ENCODE measurements at regions not wholly inside any gene's neighbourhood (a gene's known extent, or its start where the extent isn't known, plus 50 kb on each side); places are given as distances from the start of the nearest gene placed in this dataset.

- Histone ChIP-seq H3K27ac (no peak overlapping the region), H3K27me3 (no peaks in the 10 kb centered on the region), H3K9me3 (no peaks in the 10 kb centered on the region), H3K4me3 (no peak overlapping the region), H3K4me1 (no peaks in the 10 kb centered on the region), H3K36me3 (no peaks in the 10 kb centered on the region)
- TF ChIP-seq CTCF (IDR thresholded peaks at IDR 0.05) = no peak
- TF ChIP-seq POLR2A (IDR thresholded peaks at IDR 0.05) = no peak
- intact Hi-C loops (cut with DNase I; ENCODE audit: low total_unique reads) = no loop called here
- DNase-seq = no peak
Observed at GRCh38 chr16:5465714-5466113, 368.1 kb upstream of the EEF2KMT start.

DNA sequence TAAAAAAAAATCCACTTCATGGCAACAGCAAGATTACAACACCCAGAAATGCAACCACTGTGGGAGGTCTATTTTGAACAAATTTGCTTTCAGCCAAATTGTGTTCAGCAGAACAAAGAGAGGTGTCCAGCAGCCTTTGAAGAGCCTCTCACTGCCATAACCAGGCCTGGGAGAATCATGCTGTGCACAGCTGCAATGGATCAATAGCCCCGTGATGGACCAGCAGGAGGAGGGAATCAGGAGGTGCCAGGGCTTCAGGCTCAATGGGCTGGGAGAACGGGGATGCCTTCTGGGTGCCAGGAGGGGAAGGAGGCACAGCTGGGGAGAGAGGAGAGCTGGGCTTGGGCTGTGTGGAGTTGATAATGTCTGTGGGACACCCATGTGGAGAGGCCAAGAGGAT, 366.2 kb upstream of the EEF2KMT start:
- Histone ChIP-seq H3K36me3 (no peaks in the 10 kb centered on the region), H3K27ac (no peak overlapping the region), H3K9me3 (no peaks in the 10 kb centered on the region), H3K4me1 (no peaks in the 10 kb centered on the region), H3K4me3 (no peak overlapping the region), H3K27me3 (no peaks in the 10 kb centered on the region)
- intact Hi-C loops (cut with DNase I; ENCODE audit: low total_unique reads) = no loop called here
- DNase-seq = no peak
- no peak for TF ChIP-seq CTCF (IDR thresholded peaks at IDR 0.05)
- no peak for TF ChIP-seq POLR2A (IDR thresholded peaks at IDR 0.05)

DNA sequence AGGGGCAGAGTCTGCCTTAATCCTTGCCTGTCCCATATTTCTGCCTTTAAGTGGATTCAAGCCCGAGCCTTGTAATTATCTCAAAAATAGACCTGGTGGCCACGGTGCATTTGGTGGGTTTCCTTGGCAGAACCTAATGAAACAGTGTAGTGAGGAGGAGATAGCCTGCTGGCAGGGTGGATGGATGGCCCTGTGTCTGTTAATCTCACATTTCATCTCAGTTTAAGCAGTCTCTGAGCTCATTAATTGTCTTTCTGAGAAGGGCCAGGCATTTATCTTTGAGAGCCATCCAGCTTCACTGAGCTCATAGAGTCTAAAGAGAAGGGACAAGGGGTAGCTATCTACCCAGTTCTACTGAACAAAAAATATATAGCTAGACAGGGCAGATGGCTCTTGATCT, 364.0 kb upstream of the EEF2KMT start:
- no peak overlapping the region for H3K27ac ChIP-seq
- DNase-seq = no peak
- no peak overlapping the region for H3K4me3 ChIP-seq
- TF ChIP-seq POLR2A (IDR thresholded peaks at IDR 0.05) (no peak), CTCF (IDR thresholded peaks at IDR 0.05) (no peak)
- H3K4me1 ChIP-seq = no peaks in the 10 kb centered on the region
- no peaks in the 10 kb centered on the region for H3K36me3 ChIP-seq
- H3K27me3 ChIP-seq = no peaks in the 10 kb centered on the region
- no peaks in the 10 kb centered on the region for H3K9me3 ChIP-seq
- intact Hi-C loops (cut with DNase I; ENCODE audit: low total_unique reads) = no loop called here

- Histone ChIP-seq H3K4me3 (no peak overlapping the region), H3K27ac (no peak overlapping the region), H3K27me3 (no peaks in the 10 kb centered on the region), H3K4me1 (no peaks in the 10 kb centered on the region), H3K36me3 (no peaks in the 10 kb centered on the region), H3K9me3 (no peaks in the 10 kb centered on the region)
- TF ChIP-seq CTCF (IDR thresholded peaks at IDR 0.05) = no peak
- TF ChIP-seq POLR2A (IDR thresholded peaks at IDR 0.05) = no peak
- no peak for DNase-seq
- intact Hi-C loops (cut with DNase I; ENCODE audit: low total_unique reads) = no loop called here
Observed at GRCh38 chr16:5461141-5461540, 363.5 kb upstream of the EEF2KMT start.

DNA sequence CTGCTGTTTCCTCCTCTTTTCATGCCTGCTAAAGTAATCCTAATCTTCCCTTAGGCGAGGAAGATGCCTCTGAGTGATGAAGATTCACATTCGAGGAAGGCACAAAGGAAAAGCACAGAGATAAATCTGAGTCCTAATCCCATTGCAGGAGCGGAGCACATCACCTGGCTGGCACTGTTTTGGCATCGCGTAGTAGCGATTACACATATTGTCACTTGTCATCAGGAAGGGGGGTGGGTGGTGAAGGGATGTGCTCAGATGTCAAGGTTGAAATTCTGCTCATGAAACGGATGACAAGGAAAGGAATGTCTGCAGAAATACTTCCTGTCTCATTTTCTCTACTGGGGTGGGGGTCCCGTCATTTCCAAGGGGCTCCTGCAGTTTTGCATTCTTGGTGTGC, 363.1 kb upstream of the EEF2KMT start:
- no peak for DNase-seq
- Histone ChIP-seq H3K4me3 (no peak overlapping the region), H3K4me1 (no peaks in the 10 kb centered on the region), H3K9me3 (no peaks in the 10 kb centered on the region), H3K27me3 (no peaks in the 10 kb centered on the region), H3K36me3 (no peaks in the 10 kb centered on the region), H3K27ac (no peak overlapping the region)
- intact Hi-C loops (cut with DNase I; ENCODE audit: low total_unique reads) = no loop called here
- no peak for TF ChIP-seq POLR2A (IDR thresholded peaks at IDR 0.05)
- no peak for TF ChIP-seq CTCF (IDR thresholded peaks at IDR 0.05)

All from uterus (tissue), 3 donors.